Uterus (tissue), 3 donors: ENCODE measurements at regions not wholly inside any gene's neighbourhood (a gene's known extent, or its start where the extent isn't known, plus 50 kb on each side); places are given as distances from the start of the nearest gene placed in this dataset.
"Not testable (repeated sequence)": the region's sequence is repeated elsewhere in the genome, so short reads cannot be mapped to it uniquely, and the experiment has no call there.

ENCODE experiments used
- DNase-seq, 2 donors: peaks; one replicate each; pipeline ENCODE4 v3.0.0-alpha.2; 2019 to 2020
- H3K27ac ChIP-seq, 2 donors: fragments of 200-600 bp; sonication (generic); 1 replicate in 1 of 2; 2 replicates in 1 of 2; pipeline ENCODE4 v1.5.1; 2016 to 2018
- H3K27me3 ChIP-seq, 2 donors: fragments of 200-600 bp; sonication (generic); one replicate each; pipeline ENCODE4 v1.5.1; 2018 to 2019; ENCODE audit warnings: control low read depth in 1 of 2
- H3K36me3 ChIP-seq, 2 donors: fragments of 200-600 bp; sonication (generic); one replicate each; pipeline ENCODE4 v1.5.1; 2019; ENCODE audit warnings: control low read depth in 1 of 2
- H3K4me1 ChIP-seq, 2 donors: fragments of 200-600 bp; sonication (generic); one replicate each; pipeline ENCODE4 v1.5.1; 2018 to 2019; ENCODE audit warnings: control low read depth in 1 of 2
- H3K4me3 ChIP-seq, 2 donors: fragments of 200-600 bp; sonication (generic); 1 replicate in 1 of 2; 2 replicates in 1 of 2; pipeline ENCODE4 v1.5.1; 2018 to 2019; ENCODE audit warnings: mild to moderate bottlenecking in 1 of 2
- H3K9me3 ChIP-seq, 2 donors: fragments of 200-600 bp; sonication (generic); one replicate each; pipeline ENCODE4 v1.5.1; 2019; ENCODE audit warnings: control low read depth in 1 of 2
- POLR2A ChIP-seq, 2 donors: fragments of 450-650 bp; IDR thresholded peaks; one replicate each; pipeline ENCODE4 v1.6.1; 2016; ENCODE audit warnings: antibody characterized with exemption in 2 of 2, mild to moderate bottlenecking in 1 of 2, moderate library complexity in 1 of 2
- intact Hi-C: fragments of 100-400 bp; cut with DNase I; formaldehyde crosslinking; loops from one replicate; pipeline ENCODE4 v1.15.1; 2023; ENCODE audit warnings: low total_unique reads
- TF ChIP-seq, protein P1 (sequence below), 4 experiments: fragments of 200-600 bp in 2 of 4; fragments of 450-650 bp in 2 of 4; sonication (generic) in 2 of 4; IDR thresholded peaks; one replicate each; pipeline ENCODE4 v1.5.1; 2016 to 2019; ENCODE audit warnings: antibody characterized with exemption in 4 of 4, mild to moderate bottlenecking in 2 of 4, moderate library complexity in 1 of 4
- donor health status: DM: yes; HTN: yes; CAD: no.

GRCh38 chr11:10970926-10971325 lies 113.1 kb upstream of the ZBED5 start:
- H3K4me1 ChIP-seq: no peaks in the 10 kb centered on the region
- no peaks in the 10 kb centered on the region for H3K36me3 ChIP-seq
- intact Hi-C loops: no loop called here
- no peaks in the 10 kb centered on the region for H3K9me3 ChIP-seq
- TF ChIP-seq, protein P1, sequence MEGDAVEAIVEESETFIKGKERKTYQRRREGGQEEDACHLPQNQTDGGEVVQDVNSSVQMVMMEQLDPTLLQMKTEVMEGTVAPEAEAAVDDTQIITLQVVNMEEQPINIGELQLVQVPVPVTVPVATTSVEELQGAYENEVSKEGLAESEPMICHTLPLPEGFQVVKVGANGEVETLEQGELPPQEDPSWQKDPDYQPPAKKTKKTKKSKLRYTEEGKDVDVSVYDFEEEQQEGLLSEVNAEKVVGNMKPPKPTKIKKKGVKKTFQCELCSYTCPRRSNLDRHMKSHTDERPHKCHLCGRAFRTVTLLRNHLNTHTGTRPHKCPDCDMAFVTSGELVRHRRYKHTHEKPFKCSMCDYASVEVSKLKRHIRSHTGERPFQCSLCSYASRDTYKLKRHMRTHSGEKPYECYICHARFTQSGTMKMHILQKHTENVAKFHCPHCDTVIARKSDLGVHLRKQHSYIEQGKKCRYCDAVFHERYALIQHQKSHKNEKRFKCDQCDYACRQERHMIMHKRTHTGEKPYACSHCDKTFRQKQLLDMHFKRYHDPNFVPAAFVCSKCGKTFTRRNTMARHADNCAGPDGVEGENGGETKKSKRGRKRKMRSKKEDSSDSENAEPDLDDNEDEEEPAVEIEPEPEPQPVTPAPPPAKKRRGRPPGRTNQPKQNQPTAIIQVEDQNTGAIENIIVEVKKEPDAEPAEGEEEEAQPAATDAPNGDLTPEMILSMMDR (IDR thresholded peaks at IDR 0.05): no peak
- TF ChIP-seq POLR2A (IDR thresholded peaks at IDR 0.05): no peak
- no peak overlapping the region for H3K4me3 ChIP-seq
- no peaks in the 10 kb centered on the region for H3K27me3 ChIP-seq
- DNase-seq: no peak
- no peak overlapping the region for H3K27ac ChIP-seq

- intact Hi-C loops: no loop called here
- no peak overlapping the region for H3K27ac ChIP-seq
Observed at GRCh38 chr11:10969387-10969786, 111.5 kb upstream of the ZBED5 start.

GRCh38 chr11:10956884-10957283 lies 99.0 kb upstream of the ZBED5 start:
- H3K4me1 ChIP-seq, intact Hi-C loops, H3K36me3 ChIP-seq, DNase-seq, H3K9me3 ChIP-seq, H3K4me3 ChIP-seq, H3K27ac ChIP-seq, H3K27me3 ChIP-seq: not testable (repeated sequence)

More at GRCh38 chr11:10969387-10969786, 111.5 kb upstream of the ZBED5 start:
- H3K9me3 ChIP-seq: no peaks in the 10 kb centered on the region
- no peaks in the 10 kb centered on the region for H3K27me3 ChIP-seq
- H3K4me1 ChIP-seq: no peaks in the 10 kb centered on the region
- TF ChIP-seq, protein P1 (IDR thresholded peaks at IDR 0.05): no peak
- no peak for TF ChIP-seq POLR2A (IDR thresholded peaks at IDR 0.05)
- H3K4me3 ChIP-seq: no peak overlapping the region
- DNase-seq: no peak
- H3K36me3 ChIP-seq: no peaks in the 10 kb centered on the region

DNA sequence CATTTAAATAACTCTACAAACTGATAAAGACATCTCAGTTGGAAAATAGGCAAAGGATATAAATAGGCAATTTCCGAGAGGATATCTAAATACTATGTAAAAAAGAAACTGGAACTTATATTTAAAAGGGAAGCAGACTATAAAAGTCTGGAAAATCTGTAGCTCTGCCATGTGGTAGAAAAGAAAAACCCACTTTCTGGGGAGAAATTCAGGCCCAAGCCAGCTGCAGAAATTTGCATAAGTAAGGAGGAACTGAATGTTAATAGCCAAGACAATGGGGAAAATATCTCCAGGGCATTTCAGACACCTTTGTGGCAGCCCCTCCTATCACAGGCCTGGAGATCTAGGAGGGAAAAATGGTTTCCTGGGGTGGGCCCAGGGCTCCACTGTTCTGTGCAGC lies 97.8 kb upstream of the ZBED5 start:
- Histone ChIP-seq H3K27ac (no peak overlapping the region), H3K9me3 (no peaks in the 10 kb centered on the region), H3K4me1 (no peaks in the 10 kb centered on the region), H3K36me3 (no peaks in the 10 kb centered on the region), H3K27me3 (no peaks in the 10 kb centered on the region), H3K4me3 (no peak overlapping the region)
- TF ChIP-seq POLR2A (IDR thresholded peaks at IDR 0.05): no peak
- DNase-seq: no peak
- intact Hi-C loops: no loop called here

GRCh38 chr11:10954184-10954583 lies 96.3 kb upstream of the ZBED5 start:
- Histone ChIP-seq H3K36me3 (no peaks in the 10 kb centered on the region), H3K27ac (no peak overlapping the region), H3K9me3 (no peaks in the 10 kb centered on the region), H3K27me3 (no peaks in the 10 kb centered on the region), H3K4me1 (no peaks in the 10 kb centered on the region), H3K4me3 (no peak overlapping the region)
- intact Hi-C loops: no loop called here
- no peak for DNase-seq
- no peak for TF ChIP-seq POLR2A (IDR thresholded peaks at IDR 0.05)
- TF ChIP-seq, protein P1 (IDR thresholded peaks at IDR 0.05): no peak

DNA sequence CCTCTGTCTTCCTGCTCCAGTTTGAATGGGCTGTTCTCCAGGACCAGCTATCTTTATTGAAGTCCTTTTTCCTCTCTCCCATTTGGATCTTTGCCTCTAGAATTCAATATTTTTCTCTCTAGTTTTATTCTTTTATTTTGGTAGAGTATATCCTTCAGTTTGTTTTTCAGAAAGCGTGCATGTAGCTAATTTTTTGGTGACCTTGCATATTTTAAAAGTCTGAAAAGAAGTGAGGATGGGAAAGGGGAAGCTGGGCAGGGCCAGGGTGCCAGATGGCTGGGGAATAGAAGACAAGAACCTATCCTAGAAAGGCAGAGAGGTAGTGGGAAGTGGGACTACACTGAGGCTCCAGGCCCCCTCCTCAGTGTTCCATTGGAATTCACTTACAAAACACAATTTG lies 95.0 kb upstream of the ZBED5 start:
- intact Hi-C loops: no loop called here
- no peaks in the 10 kb centered on the region for H3K4me1 ChIP-seq
- no peaks in the 10 kb centered on the region for H3K9me3 ChIP-seq
- no peak for DNase-seq
- no peaks in the 10 kb centered on the region for H3K27me3 ChIP-seq
- H3K36me3 ChIP-seq: no peaks in the 10 kb centered on the region
- no peak overlapping the region for H3K27ac ChIP-seq
- no peak overlapping the region for H3K4me3 ChIP-seq
- TF ChIP-seq POLR2A (IDR thresholded peaks at IDR 0.05): no peak
- TF ChIP-seq, protein P1 (IDR thresholded peaks at IDR 0.05): no peak

DNA sequence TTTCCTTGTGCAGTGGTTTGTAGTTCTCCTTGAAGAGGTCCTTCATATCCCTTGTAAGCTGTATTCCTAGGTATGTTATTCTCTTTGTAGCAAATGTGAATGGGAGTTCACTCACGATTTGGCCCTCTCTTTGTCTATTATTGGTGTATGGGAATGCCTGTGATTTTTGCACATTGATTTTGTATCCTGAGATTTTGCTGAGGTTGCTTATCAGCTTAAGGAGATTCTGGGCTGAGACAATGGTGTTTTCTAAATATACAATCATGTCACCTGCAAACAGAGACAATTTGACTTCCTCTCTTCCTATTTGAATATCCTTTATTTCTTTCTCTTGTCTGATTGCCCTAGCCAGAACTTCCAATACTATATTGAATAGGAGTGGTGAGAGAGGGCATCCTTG lies 90.1 kb upstream of the ZBED5 start:
- H3K4me1 ChIP-seq, H3K27ac ChIP-seq, H3K9me3 ChIP-seq, H3K27me3 ChIP-seq, intact Hi-C loops, DNase-seq, H3K36me3 ChIP-seq, H3K4me3 ChIP-seq: not testable (repeated sequence)
